Brain microvascular endothelial cell (primary cell): ENCODE measurements at regions not wholly inside any gene's neighbourhood (a gene's known extent, or its start where the extent isn't known, plus 50 kb on each side); places are given as distances from the start of the nearest gene placed in this dataset.
A peak's percentile ranks its signal among the peaks of the same experiment; 100 is the strongest.

Source experiments
- DNase-seq: peaks from one replicate; pipeline ENCODE4 v3.0.0-alpha.2; 2020
- H3K27ac ChIP-seq: fragments of 250-450 bp; sonication (Bioruptor Pico); 2 replicates; pipeline ENCODE4 v1.5.1; 2020; ENCODE audit warnings: mild to moderate bottlenecking, moderate library complexity
- H3K27me3 ChIP-seq: fragments of 250-450 bp; sonication (Bioruptor Pico); replicated peaks from 2 replicates; pipeline ENCODE4 v1.5.1; 2020; ENCODE audit warnings: mild to moderate bottlenecking
- H3K36me3 ChIP-seq: fragments of 250-450 bp; sonication (Bioruptor Pico); replicated peaks from 2 replicates; pipeline ENCODE4 v1.5.1; 2020; ENCODE audit warnings: mild to moderate bottlenecking
- H3K4me3 ChIP-seq: 2 replicates; pipeline ENCODE4 v1.5.1; 2011; ENCODE audit warnings: low read depth, mild to moderate bottlenecking, control low read depth, low read length, moderate library complexity
- in situ Hi-C: cut with HindIII; loops from 2 replicates; pipeline ENCODE4 v1.10.0; 2017; ENCODE audit warnings: low sequenced_read_pairs, low pct_ligation_motif_present
- TF ChIP-seq, protein P1 (sequence below): IDR thresholded peaks from 2 replicates; pipeline ENCODE4 v1.5.1; 2011; ENCODE audit warnings: low read depth, mild to moderate bottlenecking, moderate library complexity, low read length, control low read depth, inconsistent platforms; ENCODE audit errors: missing control alignments

GRCh38 chr17:79391376-79392233, 219.2 kb downstream of the RBFOX3 start:
- TF ChIP-seq, protein P1, sequence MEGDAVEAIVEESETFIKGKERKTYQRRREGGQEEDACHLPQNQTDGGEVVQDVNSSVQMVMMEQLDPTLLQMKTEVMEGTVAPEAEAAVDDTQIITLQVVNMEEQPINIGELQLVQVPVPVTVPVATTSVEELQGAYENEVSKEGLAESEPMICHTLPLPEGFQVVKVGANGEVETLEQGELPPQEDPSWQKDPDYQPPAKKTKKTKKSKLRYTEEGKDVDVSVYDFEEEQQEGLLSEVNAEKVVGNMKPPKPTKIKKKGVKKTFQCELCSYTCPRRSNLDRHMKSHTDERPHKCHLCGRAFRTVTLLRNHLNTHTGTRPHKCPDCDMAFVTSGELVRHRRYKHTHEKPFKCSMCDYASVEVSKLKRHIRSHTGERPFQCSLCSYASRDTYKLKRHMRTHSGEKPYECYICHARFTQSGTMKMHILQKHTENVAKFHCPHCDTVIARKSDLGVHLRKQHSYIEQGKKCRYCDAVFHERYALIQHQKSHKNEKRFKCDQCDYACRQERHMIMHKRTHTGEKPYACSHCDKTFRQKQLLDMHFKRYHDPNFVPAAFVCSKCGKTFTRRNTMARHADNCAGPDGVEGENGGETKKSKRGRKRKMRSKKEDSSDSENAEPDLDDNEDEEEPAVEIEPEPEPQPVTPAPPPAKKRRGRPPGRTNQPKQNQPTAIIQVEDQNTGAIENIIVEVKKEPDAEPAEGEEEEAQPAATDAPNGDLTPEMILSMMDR = peak; percentile 90
- in situ Hi-C loops = no loop called here
- H3K27ac ChIP-seq = no peak overlapping the region
- no peaks in the 10 kb centered on the region for H3K36me3 ChIP-seq
- H3K27me3 ChIP-seq = no peaks in the 10 kb centered on the region
- peak; percentile 59 for DNase-seq
- H3K4me3 ChIP-seq = no peak overlapping the region

- H3K27me3 ChIP-seq = no peaks in the 10 kb centered on the region
- no peak for DNase-seq
- TF ChIP-seq, protein P1 = no peak
Observed at GRCh38 chr17:79389896-79390295, 221.0 kb downstream of the RBFOX3 start.

GRCh38 chr17:79388556-79389295, 222.1 kb downstream of the RBFOX3 start:
- TF ChIP-seq, protein P1 = peak; percentile 73
- H3K27ac ChIP-seq = no peak overlapping the region
- H3K36me3 ChIP-seq = no peaks in the 10 kb centered on the region
- H3K4me3 ChIP-seq = no peak overlapping the region
- H3K27me3 ChIP-seq = no peaks in the 10 kb centered on the region
- peak; percentile 27 for DNase-seq
- in situ Hi-C loops = no loop called here

More at GRCh38 chr17:79389896-79390295, 221.0 kb downstream of the RBFOX3 start:
- H3K4me3 ChIP-seq = no peak overlapping the region
- no peak overlapping the region for H3K27ac ChIP-seq
- no peaks in the 10 kb centered on the region for H3K36me3 ChIP-seq
- in situ Hi-C loops = no loop called here

GRCh38 chr17:79387783-79388182, 223.1 kb downstream of the RBFOX3 start:
- Histone ChIP-seq H3K36me3 (no peaks in the 10 kb centered on the region), H3K27me3 (no peaks in the 10 kb centered on the region), H3K4me3 (no peak overlapping the region), H3K27ac (no peak overlapping the region)
- in situ Hi-C loops = no loop called here
- no peak for DNase-seq
- TF ChIP-seq, protein P1 = no peak

DNA sequence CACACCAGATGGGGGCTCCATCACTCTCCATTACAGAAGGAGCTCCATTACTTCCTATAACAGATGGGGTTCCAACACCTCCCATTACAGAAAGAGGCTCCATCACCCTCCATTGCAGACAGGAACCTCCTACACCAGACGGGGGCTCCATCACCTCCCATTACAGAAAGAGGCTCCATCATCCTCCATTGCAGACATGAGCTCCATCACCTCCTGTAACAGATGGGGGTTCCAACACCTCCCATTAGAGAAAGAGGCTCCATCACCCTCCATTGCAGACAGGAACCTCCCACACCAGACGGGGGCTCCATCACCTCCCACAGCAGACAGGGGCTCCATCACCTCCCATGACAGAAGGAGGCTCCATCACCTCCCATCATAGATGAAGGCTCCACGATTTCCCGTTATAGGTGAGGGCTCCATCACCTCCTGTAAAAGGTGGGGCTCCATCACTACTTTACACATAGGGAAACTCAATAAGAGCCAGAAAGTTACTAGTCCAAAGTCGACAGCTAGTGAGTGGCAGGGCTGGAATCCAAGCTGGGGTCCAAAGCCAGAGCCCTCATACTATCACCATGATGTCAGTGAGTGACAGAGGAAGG, 224.8 kb downstream of the RBFOX3 start:
- H3K27me3 ChIP-seq = no peaks in the 10 kb centered on the region
- TF ChIP-seq, protein P1 = no peak
- in situ Hi-C loops = no loop called here

More for the DNA sequence above, 224.8 kb downstream of the RBFOX3 start:
- no peaks in the 10 kb centered on the region for H3K36me3 ChIP-seq
- no peak overlapping the region for H3K4me3 ChIP-seq
- H3K27ac ChIP-seq = no peak overlapping the region
- DNase-seq = no peak
